Esophagus squamous epithelium (tissue), 4 donors: ENCODE measurements at regions not wholly inside any gene's neighbourhood (a gene's known extent, or its start where the extent isn't known, plus 50 kb on each side); places are given as distances from the start of the nearest gene placed in this dataset.

ENCODE experiments used
- CTCF ChIP-seq, 6 experiments: fragments of 450-650 bp in 4 of 6; fragments of 200-600 bp in 2 of 6; sonication (generic) in 2 of 6; IDR thresholded peaks; one replicate each; pipeline ENCODE4 v1.5.1; 2016 to 2019; ENCODE audit warnings: antibody characterized with exemption in 6 of 6, mild to moderate bottlenecking in 4 of 6, moderate library complexity in 4 of 6
- POLR2A ChIP-seq, 4 donors: fragments of 450-650 bp; IDR thresholded peaks; one replicate each; pipeline ENCODE4 v1.6.1; 2017; ENCODE audit warnings: antibody characterized with exemption in 4 of 4, mild to moderate bottlenecking in 4 of 4, moderate library complexity in 3 of 4

DNA sequence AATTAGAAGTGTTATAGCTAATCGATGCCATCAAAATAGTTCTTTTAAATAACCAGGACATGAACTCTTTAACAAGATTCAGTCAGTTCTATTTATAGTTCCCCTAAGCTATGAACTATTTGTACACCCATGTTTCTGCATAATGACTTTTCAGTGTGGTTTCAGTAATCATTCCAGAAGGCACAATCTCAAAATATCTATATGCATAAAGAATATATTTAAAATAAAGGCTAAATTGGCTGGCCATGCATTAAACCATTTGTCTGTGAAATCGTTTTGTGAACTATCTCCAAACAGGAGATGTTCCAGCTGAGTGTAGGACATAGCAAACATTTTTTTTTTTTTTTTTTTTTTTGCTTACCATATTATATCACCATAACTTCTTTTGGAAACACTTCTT lies 719.3 kb downstream of the PLCL1 start:
- no peak for TF ChIP-seq POLR2A (IDR thresholded peaks at IDR 0.05)
- TF ChIP-seq CTCF (IDR thresholded peaks at IDR 0.05) = no peak
